T-helper 1 cell treated with Interleukin-12 subunit alpha and Interleukin-12 subunit beta and Interleukin-4 antibody, amounts not matched to agents 30 μg/mL and 1 μg/mL, for 36 hours (primary cell): ENCODE measurements at regions not wholly inside any gene's neighbourhood (a gene's known extent, or its start where the extent isn't known, plus 50 kb on each side); places are given as distances from the start of the nearest gene placed in this dataset.
"Not testable (repeated sequence)": the region's sequence is repeated elsewhere in the genome, so short reads cannot be mapped to it uniquely, and the experiment has no call there.

ENCODE experiments used
- H3K27ac Mint-ChIP-seq: one replicate; pipeline ENCODE4 v1.8.0; 2021; ENCODE audit warnings: mild to moderate bottlenecking, mixed read lengths
- H3K27me3 Mint-ChIP-seq: one replicate; pipeline ENCODE4 v1.8.0; 2021; ENCODE audit warnings: low read depth, mixed read lengths
- H3K36me3 Mint-ChIP-seq: one replicate; pipeline ENCODE4 v1.8.0; 2021; ENCODE audit warnings: low read depth, mixed read lengths
- H3K4me1 Mint-ChIP-seq: one replicate; pipeline ENCODE4 v1.8.0; 2021; ENCODE audit warnings: low read depth, mixed read lengths
- H3K4me3 Mint-ChIP-seq: one replicate; pipeline ENCODE4 v1.8.0; 2021; ENCODE audit warnings: mild to moderate bottlenecking, moderate library complexity, mixed read lengths
- H3K9me3 Mint-ChIP-seq: one replicate; pipeline ENCODE4 v1.8.0; 2021; ENCODE audit warnings: mixed read lengths

DNA sequence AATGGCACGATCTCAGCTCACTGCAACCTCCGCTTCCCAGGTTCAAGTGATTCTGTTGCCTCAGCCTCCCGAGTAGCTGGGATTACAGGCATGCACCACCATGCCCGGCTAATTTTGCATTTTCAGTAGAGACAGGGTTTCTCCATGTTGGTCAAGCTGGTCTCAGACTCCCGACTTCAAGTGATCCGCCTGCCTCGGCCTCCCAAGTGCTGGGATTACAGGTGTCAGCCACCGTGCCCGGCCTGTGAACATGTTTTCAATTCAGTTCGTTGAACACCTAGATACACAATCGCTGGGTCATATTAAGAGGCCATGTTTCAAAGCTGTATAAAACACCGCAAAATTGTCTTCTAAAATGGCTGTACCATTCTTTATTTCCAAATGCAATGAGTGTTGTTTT lies 830.3 kb upstream of the TMPRSS15 start:
- peaks cover 31% of the 10 kb centered on the region for H3K9me3 Mint-ChIP-seq
- not testable (repeated sequence) for H3K36me3 Mint-ChIP-seq, H3K27ac Mint-ChIP-seq, H3K4me3 Mint-ChIP-seq, H3K27me3 Mint-ChIP-seq, H3K4me1 Mint-ChIP-seq

DNA sequence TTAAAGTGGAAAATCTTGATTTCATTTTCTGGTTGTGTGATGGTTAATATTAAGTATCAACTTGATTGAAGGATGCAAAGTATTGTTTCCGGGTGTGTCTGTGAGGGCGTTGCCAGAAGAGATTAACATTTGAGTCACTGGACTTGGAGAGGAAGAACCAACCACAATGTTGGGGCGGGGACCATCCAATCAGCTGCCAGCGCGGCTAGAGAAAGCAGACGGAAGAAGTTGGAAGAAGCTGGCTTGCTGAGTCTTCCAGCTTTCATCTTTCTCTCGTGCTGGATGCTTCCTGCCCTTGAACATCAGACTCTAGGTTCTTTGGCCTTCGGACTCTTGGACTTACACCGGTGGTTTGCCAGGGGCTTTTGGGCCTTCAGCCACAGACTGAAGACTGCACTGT lies 832.6 kb upstream of the TMPRSS15 start:
- Mint-ChIP-seq H3K36me3 (no peaks in the 10 kb centered on the region), H3K4me1 (no peaks in the 10 kb centered on the region), H3K9me3 (peaks cover 26% of the 10 kb centered on the region), H3K4me3 (no peak overlapping the region), H3K27ac (no peak overlapping the region), H3K27me3 (no peaks in the 10 kb centered on the region)

DNA sequence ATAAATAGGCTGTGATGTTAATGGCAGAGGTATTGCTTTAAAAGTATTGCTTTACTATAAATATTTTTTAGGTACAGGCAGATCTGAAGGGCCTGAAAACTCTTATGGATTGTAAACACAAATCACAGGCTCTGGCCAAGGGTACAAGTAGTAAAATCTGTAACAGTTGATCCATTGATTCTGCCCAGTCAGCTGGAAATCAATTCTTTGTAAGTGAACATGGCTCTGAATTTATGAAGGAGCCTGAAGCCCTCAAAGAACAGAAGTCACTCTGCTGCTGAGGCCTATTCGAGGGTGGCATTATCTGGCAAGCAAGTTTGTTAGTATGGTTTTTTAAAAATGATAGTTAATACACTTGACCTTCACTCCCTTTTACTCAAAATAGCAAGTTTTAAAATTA lies 834.0 kb upstream of the TMPRSS15 start:
- Mint-ChIP-seq H3K4me3 (no peak overlapping the region), H3K27me3 (no peaks in the 10 kb centered on the region), H3K4me1 (no peaks in the 10 kb centered on the region), H3K27ac (no peak overlapping the region), H3K9me3 (peaks cover 19% of the 10 kb centered on the region), H3K36me3 (no peaks in the 10 kb centered on the region)

- H3K9me3 Mint-ChIP-seq: peaks cover 15% of the 10 kb centered on the region
Measured at GRCh38 chr21:19239696-19240095, 836.1 kb upstream of the TMPRSS15 start.

DNA sequence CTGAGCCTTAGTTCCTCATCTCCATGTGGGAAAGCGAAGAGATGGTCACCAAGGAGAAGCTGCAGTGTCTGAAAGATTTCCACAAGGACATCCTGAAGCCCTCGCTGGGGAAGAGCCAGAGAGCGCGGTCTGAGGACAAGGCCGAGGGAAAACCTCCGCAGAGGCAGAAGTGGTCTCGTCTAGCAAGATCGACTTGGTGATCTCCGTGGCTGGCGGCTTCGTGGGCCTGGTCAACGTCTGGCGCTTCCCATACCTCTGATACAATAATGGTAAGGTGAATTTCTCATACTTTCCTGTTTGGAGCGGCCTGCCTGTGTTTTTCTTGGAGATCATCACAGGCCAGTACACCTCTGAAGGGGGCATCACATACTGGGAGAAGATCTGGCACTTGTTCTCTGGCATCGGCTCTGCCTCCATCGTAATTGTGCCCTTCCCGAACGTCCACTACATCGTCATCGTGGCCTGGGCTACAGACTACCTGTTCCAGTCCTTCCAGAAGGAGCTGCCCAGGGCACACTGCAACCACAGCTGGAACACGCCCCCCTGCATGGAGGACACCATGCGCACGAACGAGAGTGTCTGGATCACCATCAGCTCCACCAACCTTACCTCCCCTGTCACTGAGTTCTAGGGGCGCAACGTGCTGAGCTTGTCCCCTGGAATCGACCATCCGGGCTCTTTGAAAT lies 841.1 kb upstream of the TMPRSS15 start:
- peaks cover 30% of the 10 kb centered on the region for H3K9me3 Mint-ChIP-seq
- H3K27ac Mint-ChIP-seq: no peak overlapping the region
- H3K4me1 Mint-ChIP-seq: no peaks in the 10 kb centered on the region
- no peaks in the 10 kb centered on the region for H3K36me3 Mint-ChIP-seq
- H3K4me3 Mint-ChIP-seq: no peak overlapping the region
- no peaks in the 10 kb centered on the region for H3K27me3 Mint-ChIP-seq

More at GRCh38 chr21:19239696-19240095, 836.1 kb upstream of the TMPRSS15 start:
- Mint-ChIP-seq H3K27ac (no peak overlapping the region), H3K4me1 (no peaks in the 10 kb centered on the region), H3K4me3 (no peak overlapping the region), H3K36me3 (no peaks in the 10 kb centered on the region), H3K27me3 (no peaks in the 10 kb centered on the region)

DNA sequence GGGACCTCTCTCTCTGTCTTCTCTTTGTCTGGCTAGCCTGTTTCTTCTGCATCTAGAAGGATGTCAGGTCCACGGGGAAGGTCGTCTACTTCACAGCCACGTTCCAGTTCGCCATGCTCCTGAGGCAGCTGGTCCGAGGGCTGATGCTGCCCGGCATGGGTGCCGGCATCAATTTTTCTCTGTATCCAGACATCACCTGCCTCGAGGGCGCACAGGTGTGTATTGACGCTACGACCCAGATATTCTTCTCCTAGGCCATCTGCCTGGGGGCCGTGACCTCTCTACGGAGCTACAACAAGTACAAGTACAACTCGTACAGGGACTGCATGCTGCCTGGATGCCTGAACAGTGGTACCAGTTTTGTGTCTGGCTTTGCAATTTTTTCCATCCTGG lies 841.6 kb upstream of the TMPRSS15 start:
- Mint-ChIP-seq H3K4me3 (no peak overlapping the region), H3K36me3 (no peaks in the 10 kb centered on the region), H3K4me1 (no peaks in the 10 kb centered on the region), H3K27me3 (no peaks in the 10 kb centered on the region), H3K9me3 (peaks cover 34% of the 10 kb centered on the region), H3K27ac (no peak overlapping the region)

DNA sequence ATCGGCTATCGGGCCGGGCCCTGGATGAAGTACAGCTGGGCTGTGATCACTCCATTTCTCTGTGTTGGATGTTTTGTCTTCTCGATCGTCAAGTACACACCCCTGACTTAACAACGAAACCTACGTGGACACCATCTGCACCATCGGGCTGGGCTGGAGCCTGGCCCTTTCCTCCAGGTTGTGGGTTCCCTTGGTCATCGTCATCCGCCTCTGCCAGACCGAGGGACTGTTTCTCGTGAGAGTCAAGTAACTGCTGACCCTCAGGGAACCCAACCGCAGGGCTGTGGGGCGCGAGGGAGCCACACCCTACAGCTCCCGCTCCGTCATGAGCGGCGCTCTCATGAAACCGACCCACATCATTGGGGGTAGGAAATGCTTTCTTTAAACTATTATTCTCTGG lies 842.4 kb upstream of the TMPRSS15 start:
- Mint-ChIP-seq H3K9me3 (peaks cover 41% of the 10 kb centered on the region), H3K4me1 (no peaks in the 10 kb centered on the region), H3K4me3 (no peak overlapping the region), H3K27ac (no peak overlapping the region), H3K27me3 (no peaks in the 10 kb centered on the region), H3K36me3 (no peaks in the 10 kb centered on the region)

DNA sequence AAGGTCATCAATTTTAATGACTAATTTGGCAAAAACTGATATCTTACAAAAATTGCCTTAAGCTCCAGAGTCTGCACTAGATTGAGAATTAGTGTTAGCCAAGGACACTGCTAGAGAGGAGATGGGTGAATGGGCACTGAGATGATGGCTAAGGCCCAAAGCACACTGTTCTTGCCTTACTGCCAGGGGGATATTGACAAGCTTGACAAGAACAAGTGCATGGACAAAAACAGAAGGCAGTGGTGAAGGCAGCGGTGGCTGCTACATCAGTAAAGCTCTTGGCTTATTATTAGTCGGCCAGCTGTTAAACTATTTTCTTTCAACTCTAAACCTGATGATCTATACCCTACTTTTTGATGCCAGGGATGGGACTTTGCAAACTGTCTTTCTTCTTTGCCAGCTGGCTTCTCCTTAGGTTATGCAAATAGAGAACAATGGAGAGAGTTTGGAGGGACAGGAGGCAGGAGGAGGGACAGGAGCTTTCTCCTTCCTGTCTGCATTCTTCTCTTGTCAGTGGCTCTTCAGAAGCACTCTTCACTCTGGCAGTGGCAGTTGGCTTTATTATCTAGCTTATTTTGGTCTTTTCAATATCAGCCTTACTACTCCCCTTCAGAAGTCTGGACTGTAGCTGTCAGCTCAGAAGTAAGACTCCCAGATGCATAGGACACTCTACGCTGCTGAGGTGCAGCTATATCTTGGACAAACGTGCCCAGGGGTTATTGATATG lies 853.5 kb upstream of the TMPRSS15 start:
- no peaks in the 10 kb centered on the region for H3K36me3 Mint-ChIP-seq
- H3K27ac Mint-ChIP-seq: no peak overlapping the region
- no peaks in the 10 kb centered on the region for H3K27me3 Mint-ChIP-seq
- no peaks in the 10 kb centered on the region for H3K4me1 Mint-ChIP-seq
- H3K4me3 Mint-ChIP-seq: no peak overlapping the region
- peaks cover 12% of the 10 kb centered on the region for H3K9me3 Mint-ChIP-seq

- H3K36me3 Mint-ChIP-seq: no peaks in the 10 kb centered on the region
- peaks cover 13% of the 10 kb centered on the region for H3K9me3 Mint-ChIP-seq
- no peaks in the 10 kb centered on the region for H3K27me3 Mint-ChIP-seq
- H3K4me1 Mint-ChIP-seq: no peaks in the 10 kb centered on the region
- no peak overlapping the region for H3K27ac Mint-ChIP-seq
- no peak overlapping the region for H3K4me3 Mint-ChIP-seq
Measured at GRCh38 chr21:19261731-19262376, 858.3 kb upstream of the TMPRSS15 start.

- no peaks in the 10 kb centered on the region for H3K27me3 Mint-ChIP-seq
- H3K36me3 Mint-ChIP-seq: no peaks in the 10 kb centered on the region
- H3K4me3 Mint-ChIP-seq: no peak overlapping the region
- no peaks in the 10 kb centered on the region for H3K4me1 Mint-ChIP-seq
- peaks cover 14% of the 10 kb centered on the region for H3K9me3 Mint-ChIP-seq
- H3K27ac Mint-ChIP-seq: no peak overlapping the region
Measured at GRCh38 chr21:19266636-19267035, 863.1 kb upstream of the TMPRSS15 start.

DNA sequence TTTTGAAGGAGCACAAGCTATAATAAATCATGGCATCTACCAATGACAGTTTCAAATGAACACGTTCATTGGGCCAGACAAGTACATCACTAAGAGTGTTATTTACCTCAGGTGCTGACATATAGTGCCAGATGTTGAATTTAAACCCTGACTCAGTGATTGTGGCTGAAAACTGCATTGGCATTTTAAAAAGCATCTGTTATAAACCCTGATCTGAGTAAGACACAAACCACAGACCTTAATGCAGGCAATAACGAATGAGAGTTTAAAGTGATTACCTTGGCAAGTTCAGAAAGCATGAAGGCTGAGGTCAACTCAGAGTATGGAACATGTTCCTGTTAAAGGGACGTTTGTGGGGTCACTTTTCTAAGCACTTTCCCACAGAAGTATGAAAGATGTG lies 865.1 kb upstream of the TMPRSS15 start:
- Mint-ChIP-seq H3K27ac (no peak overlapping the region), H3K4me1 (no peaks in the 10 kb centered on the region), H3K36me3 (no peaks in the 10 kb centered on the region), H3K27me3 (no peaks in the 10 kb centered on the region), H3K9me3 (peaks cover 20% of the 10 kb centered on the region), H3K4me3 (no peak overlapping the region)

DNA sequence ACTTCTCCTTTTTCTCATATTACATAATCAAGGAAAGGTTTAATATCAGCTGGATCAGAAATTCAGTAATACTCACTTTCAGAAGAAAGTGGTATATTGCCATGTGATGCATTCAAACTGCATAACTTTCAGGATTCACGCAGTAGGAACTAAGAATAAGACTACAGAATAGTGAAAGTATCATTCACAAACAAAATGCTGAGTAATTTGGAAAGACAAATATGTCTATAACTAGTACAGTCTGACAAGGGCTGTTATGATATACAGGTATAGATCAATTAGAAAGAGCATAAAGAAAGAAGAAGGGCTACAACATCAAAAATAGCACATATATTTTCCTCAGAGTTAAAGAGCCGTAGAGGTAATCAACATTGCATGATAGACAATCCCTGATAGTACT lies 871.5 kb upstream of the TMPRSS15 start:
- H3K4me1 Mint-ChIP-seq: no peaks in the 10 kb centered on the region
- H3K27me3 Mint-ChIP-seq: no peaks in the 10 kb centered on the region
- H3K36me3 Mint-ChIP-seq: no peaks in the 10 kb centered on the region
- H3K9me3 Mint-ChIP-seq: peaks cover 25% of the 10 kb centered on the region
- H3K27ac Mint-ChIP-seq: no peak overlapping the region
- no peak overlapping the region for H3K4me3 Mint-ChIP-seq

GRCh38 chr21:19276665-19277064 lies 873.1 kb upstream of the TMPRSS15 start:
- H3K27me3 Mint-ChIP-seq: no peaks in the 10 kb centered on the region
- no peaks in the 10 kb centered on the region for H3K4me1 Mint-ChIP-seq
- no peaks in the 10 kb centered on the region for H3K36me3 Mint-ChIP-seq
- no peak overlapping the region for H3K4me3 Mint-ChIP-seq
- H3K9me3 Mint-ChIP-seq: peaks cover 26% of the 10 kb centered on the region
- no peak overlapping the region for H3K27ac Mint-ChIP-seq

GRCh38 chr21:19286876-19287275 lies 883.3 kb upstream of the TMPRSS15 start:
- Mint-ChIP-seq H3K4me3 (no peak overlapping the region), H3K4me1 (no peaks in the 10 kb centered on the region), H3K27me3 (no peaks in the 10 kb centered on the region), H3K36me3 (no peaks in the 10 kb centered on the region), H3K27ac (no peak overlapping the region), H3K9me3 (peaks cover 20% of the 10 kb centered on the region)

DNA sequence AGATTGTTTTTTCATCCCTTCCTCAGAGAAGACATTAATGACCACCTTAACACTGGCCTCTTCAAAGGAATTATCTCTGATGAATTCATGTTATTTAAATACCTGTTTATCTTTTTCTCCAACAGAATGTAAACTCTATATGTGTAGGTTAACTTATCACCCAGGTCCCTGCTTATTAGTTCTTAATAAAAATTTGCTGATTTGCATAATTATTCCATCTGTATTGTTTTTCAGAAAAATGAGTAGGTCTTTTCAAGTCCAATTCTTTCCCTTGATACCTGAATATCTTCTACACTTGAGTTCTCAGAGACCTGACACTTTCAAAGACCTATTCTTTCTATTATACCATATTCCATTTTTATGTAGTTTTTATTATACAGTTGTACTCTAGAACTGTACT lies 886.7 kb upstream of the TMPRSS15 start:
- no peaks in the 10 kb centered on the region for H3K36me3 Mint-ChIP-seq
- no peak overlapping the region for H3K4me3 Mint-ChIP-seq
- H3K27me3 Mint-ChIP-seq: no peaks in the 10 kb centered on the region
- H3K4me1 Mint-ChIP-seq: no peaks in the 10 kb centered on the region
- H3K27ac Mint-ChIP-seq: no peak overlapping the region
- H3K9me3 Mint-ChIP-seq: peaks cover 46% of the 10 kb centered on the region
